Prostate gland (tissue), 2 donors: ENCODE measurements at regions not wholly inside any gene's neighbourhood (a gene's known extent, or its start where the extent isn't known, plus 50 kb on each side); places are given as distances from the start of the nearest gene placed in this dataset.

Experiments used
- DNase-seq: peaks from one replicate; pipeline ENCODE4 v3.0.0-alpha.2; 2019; ENCODE audit warnings: low spot score
- H3K27ac ChIP-seq, 2 donors: fragments of 200-600 bp; sonication (generic); 2 replicates each; pipeline ENCODE4 v1.5.1; 2017 to 2019
- H3K27me3 ChIP-seq: fragments of 200-600 bp; sonication (generic); replicated peaks from 2 replicates; pipeline ENCODE4 v1.5.1; 2019; ENCODE audit not compliant: insufficient read depth
- H3K36me3 ChIP-seq, 2 donors: fragments of 200-600 bp; sonication (generic); 1 replicate in 1 of 2; 2 replicates in 1 of 2; pipeline versions ENCODE4 v1.5.1 to v1.8.1; 2017 to 2019
- H3K4me1 ChIP-seq: fragments of 200-600 bp; sonication (generic); replicated peaks from 2 replicates; pipeline ENCODE4 v1.5.1; 2019
- H3K4me3 ChIP-seq, 2 donors: fragments of 200-600 bp; sonication (generic); 2 replicates each; pipeline ENCODE4 v1.5.1; 2017 to 2019
- H3K9me3 ChIP-seq: fragments of 200-600 bp; sonication (generic); 2 replicates; pipeline ENCODE4 v1.5.1; 2017
- POLR2A ChIP-seq: fragments of 450-650 bp; IDR thresholded peaks from one replicate; pipeline ENCODE4 v1.6.1; 2016; ENCODE audit warnings: antibody characterized with exemption, mild to moderate bottlenecking
- POLR2AphosphoS5 ChIP-seq: sonication (generic); formaldehyde crosslinking; IDR thresholded peaks from one replicate; pipeline ENCODE4 v1.6.1; 2017; ENCODE audit warnings: antibody characterized with exemption
- WGBS: methylation state at CpG from one replicate; pipeline ENCODE4 v1.1.5; 2018; 5-methylcytosine and 5-hydroxymethylcytosine counted together
- intact Hi-C: fragments of 100-400 bp; cut with DNase I; formaldehyde crosslinking; loops from one replicate; pipeline ENCODE4 v1.14.2; 2022
- TF ChIP-seq, protein P1 (sequence below), 4 experiments: fragments of 200-600 bp in 2 of 4; fragments of 450-650 bp in 2 of 4; sonication (generic) in 2 of 4; IDR thresholded peaks; 1 replicate in 3 of 4; 2 replicates in 1 of 4; pipeline ENCODE4 v1.5.1; 2016 to 2019; ENCODE audit warnings: antibody characterized with exemption in 4 of 4, mild to moderate bottlenecking in 2 of 4, moderate library complexity in 2 of 4

- DNase-seq, result no peak
- intact Hi-C loops, result no loop called here
- 74% methylated on average over 2 of the region's 2 CpGs for WGBS
- TF ChIP-seq, protein P1, sequence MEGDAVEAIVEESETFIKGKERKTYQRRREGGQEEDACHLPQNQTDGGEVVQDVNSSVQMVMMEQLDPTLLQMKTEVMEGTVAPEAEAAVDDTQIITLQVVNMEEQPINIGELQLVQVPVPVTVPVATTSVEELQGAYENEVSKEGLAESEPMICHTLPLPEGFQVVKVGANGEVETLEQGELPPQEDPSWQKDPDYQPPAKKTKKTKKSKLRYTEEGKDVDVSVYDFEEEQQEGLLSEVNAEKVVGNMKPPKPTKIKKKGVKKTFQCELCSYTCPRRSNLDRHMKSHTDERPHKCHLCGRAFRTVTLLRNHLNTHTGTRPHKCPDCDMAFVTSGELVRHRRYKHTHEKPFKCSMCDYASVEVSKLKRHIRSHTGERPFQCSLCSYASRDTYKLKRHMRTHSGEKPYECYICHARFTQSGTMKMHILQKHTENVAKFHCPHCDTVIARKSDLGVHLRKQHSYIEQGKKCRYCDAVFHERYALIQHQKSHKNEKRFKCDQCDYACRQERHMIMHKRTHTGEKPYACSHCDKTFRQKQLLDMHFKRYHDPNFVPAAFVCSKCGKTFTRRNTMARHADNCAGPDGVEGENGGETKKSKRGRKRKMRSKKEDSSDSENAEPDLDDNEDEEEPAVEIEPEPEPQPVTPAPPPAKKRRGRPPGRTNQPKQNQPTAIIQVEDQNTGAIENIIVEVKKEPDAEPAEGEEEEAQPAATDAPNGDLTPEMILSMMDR (IDR thresholded peaks at IDR 0.05), result no peak
- TF ChIP-seq POLR2AphosphoS5, result no peak
- Histone ChIP-seq H3K4me3 (no peak overlapping the region), H3K9me3 (no peaks in the 10 kb centered on the region), H3K4me1 (no peaks in the 10 kb centered on the region), H3K36me3 (no peaks in the 10 kb centered on the region), H3K27ac (no peak overlapping the region), H3K27me3 (no peaks in the 10 kb centered on the region)
Measured at GRCh38 chr6:147117011-147117410, 87.2 kb upstream of the STXBP5 start.

GRCh38 chr6:147117580-147117979 is 86.6 kb upstream of the STXBP5 start:
- H3K27ac ChIP-seq, result no peak overlapping the region
- intact Hi-C loops, result no loop called here
- no peaks in the 10 kb centered on the region for H3K9me3 ChIP-seq
- WGBS, result 54% methylated on average over 4 of the region's 4 CpGs
- H3K36me3 ChIP-seq, result no peaks in the 10 kb centered on the region
- no peaks in the 10 kb centered on the region for H3K27me3 ChIP-seq
- no peak overlapping the region for H3K4me3 ChIP-seq
- no peak for DNase-seq
- TF ChIP-seq, protein P1 (IDR thresholded peaks at IDR 0.05), result no peak
- TF ChIP-seq POLR2AphosphoS5 (no peak), POLR2A (no peak)
- H3K4me1 ChIP-seq, result no peaks in the 10 kb centered on the region

DNA sequence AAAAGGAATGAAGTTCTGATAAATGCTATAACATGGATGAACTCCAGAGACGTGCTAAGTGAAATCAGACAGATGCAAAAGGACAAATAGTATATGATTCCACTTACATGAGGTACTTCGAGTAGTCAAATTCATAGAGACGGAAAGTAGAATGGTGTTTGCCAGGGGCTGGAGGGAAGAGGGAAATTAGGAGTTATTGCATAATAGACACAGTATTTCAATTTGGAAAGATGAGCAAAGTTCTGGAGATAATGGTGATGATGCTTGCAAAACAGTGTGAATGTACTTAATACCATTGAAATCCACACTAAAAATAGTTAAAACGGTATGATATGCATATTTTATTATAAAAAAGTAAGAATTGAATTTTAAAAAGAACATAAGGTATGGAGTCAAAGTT is 84.9 kb upstream of the STXBP5 start:
- DNase-seq, result no peak
- intact Hi-C loops, result no loop called here
- Histone ChIP-seq H3K9me3 (no peaks in the 10 kb centered on the region), H3K4me1 (no peaks in the 10 kb centered on the region), H3K27ac (no peak overlapping the region), H3K36me3 (no peaks in the 10 kb centered on the region), H3K4me3 (no peak overlapping the region), H3K27me3 (no peaks in the 10 kb centered on the region)
- no peak for TF ChIP-seq POLR2A
- TF ChIP-seq, protein P1 (IDR thresholded peaks at IDR 0.05), result no peak
- TF ChIP-seq POLR2AphosphoS5, result no peak
- 91% methylated on average over 4 of the region's 4 CpGs for WGBS

GRCh38 chr6:147122823-147123222 is 81.4 kb upstream of the STXBP5 start:
- H3K9me3 ChIP-seq, result no peaks in the 10 kb centered on the region
- 73% methylated on average over 1 of the region's 1 CpG for WGBS
- H3K36me3 ChIP-seq, result no peaks in the 10 kb centered on the region
- TF ChIP-seq, protein P1 (IDR thresholded peaks at IDR 0.05), result no peak
- TF ChIP-seq POLR2A (no peak), POLR2AphosphoS5 (no peak)
- H3K4me1 ChIP-seq, result no peaks in the 10 kb centered on the region
- DNase-seq, result no peak
- intact Hi-C loops, result no loop called here
- H3K4me3 ChIP-seq, result no peak overlapping the region
- H3K27ac ChIP-seq, result no peak overlapping the region
- H3K27me3 ChIP-seq, result no peaks in the 10 kb centered on the region

GRCh38 chr6:147126618-147127022 is 77.6 kb upstream of the STXBP5 start:
- 84% methylated on average over 6 of the region's 6 CpGs for WGBS

More at GRCh38 chr6:147126618-147127022, 77.6 kb upstream of the STXBP5 start:
- no peaks in the 10 kb centered on the region for H3K9me3 ChIP-seq
- H3K27ac ChIP-seq, result no peak overlapping the region
- intact Hi-C loops, result no loop called here
- no peak for TF ChIP-seq POLR2AphosphoS5
- no peak for TF ChIP-seq POLR2A
- TF ChIP-seq, protein P1 (IDR thresholded peaks at IDR 0.05), result no peak
- no peak overlapping the region for H3K4me3 ChIP-seq
- no peak for DNase-seq
- no peaks in the 10 kb centered on the region for H3K4me1 ChIP-seq
- H3K36me3 ChIP-seq, result no peaks in the 10 kb centered on the region
- no peaks in the 10 kb centered on the region for H3K27me3 ChIP-seq
